Neuronal stem cell (in vitro differentiated cells): ENCODE measurements at regions not wholly inside any gene's neighbourhood (a gene's known extent, or its start where the extent isn't known, plus 50 kb on each side); places are given as distances from the start of the nearest gene placed in this dataset.

Experiments
- DNase-seq: peaks from one replicate; pipeline ENCODE4 v3.0.0-alpha.2; 2013; ENCODE audit warnings: low spot score
- H2AFZ ChIP-seq: one replicate; pipeline ENCODE4 v1.6.1; 2013; ENCODE audit warnings: mild to moderate bottlenecking, low read length, inconsistent platforms
- H2AK5ac ChIP-seq: 2 replicates; pipeline ENCODE4 v1.6.1; 2013; ENCODE audit warnings: low read depth, mild to moderate bottlenecking, inconsistent platforms, low read length, moderate library complexity, mixed read lengths
- H2BK120ac ChIP-seq: 2 replicates; pipeline ENCODE4 v1.6.1; 2013; ENCODE audit warnings: low read depth, mild to moderate bottlenecking, inconsistent platforms, low read length, moderate library complexity, mixed read lengths
- H2BK12ac ChIP-seq: one replicate; pipeline ENCODE4 v1.6.1; 2013; ENCODE audit warnings: low read length, inconsistent platforms
- H2BK15ac ChIP-seq: 2 replicates; pipeline ENCODE4 v1.6.1; 2013; ENCODE audit warnings: mild to moderate bottlenecking, low read length, inconsistent platforms, mixed read lengths
- H2BK5ac ChIP-seq: one replicate; pipeline ENCODE4 v1.6.1; 2013; ENCODE audit warnings: inconsistent platforms, mild to moderate bottlenecking, low read length, moderate library complexity
- H3K14ac ChIP-seq: one replicate; pipeline ENCODE4 v1.6.1; 2013; ENCODE audit warnings: low read length, inconsistent platforms
- H3K18ac ChIP-seq: 2 replicates; pipeline ENCODE4 v1.6.1; 2013; ENCODE audit warnings: low read length, inconsistent platforms
- H3K23ac ChIP-seq: 2 replicates; pipeline ENCODE4 v1.6.1; 2013; ENCODE audit warnings: low read depth, mild to moderate bottlenecking, mixed read lengths, low read length, inconsistent platforms; ENCODE audit not compliant: poor library complexity
- H3K27ac ChIP-seq: replicated peaks from 3 replicates; pipeline ENCODE4 v1.5.1; 2013; ENCODE audit warnings: low read length, inconsistent platforms
- H3K27me3 ChIP-seq, 3 experiments: 2 replicates each; pipeline ENCODE4 v1.6.1; 2013; ENCODE audit warnings: low read length in 3 of 3, mild to moderate bottlenecking in 2 of 3, inconsistent platforms in 1 of 3, low read depth in 1 of 3, mixed read lengths in 1 of 3, moderate library complexity in 1 of 3; ENCODE audit not compliant: control insufficient read depth in 3 of 3, insufficient read depth in 3 of 3
- H3K36me3 ChIP-seq, 2 donors: replicated peaks in 1 of 2; 2 replicates each; pipeline ENCODE4 v1.6.1; 2013; ENCODE audit warnings: low read length in 2 of 2; ENCODE audit not compliant: control insufficient read depth in 2 of 2, insufficient read depth in 2 of 2
- H3K4ac ChIP-seq: 2 replicates; pipeline ENCODE4 v1.6.1; 2013; ENCODE audit warnings: inconsistent platforms, mild to moderate bottlenecking, low read length, moderate library complexity
- H3K4me1 ChIP-seq, 2 donors: 1 replicate in 1 of 2; 2 replicates in 1 of 2; pipeline ENCODE4 v1.6.1; 2013; ENCODE audit warnings: low read length in 2 of 2, low read depth in 1 of 2; ENCODE audit not compliant: control insufficient read depth in 2 of 2, insufficient read depth in 1 of 2
- H3K4me2 ChIP-seq: one replicate; pipeline ENCODE4 v1.6.1; 2013; ENCODE audit warnings: mild to moderate bottlenecking, low read length, inconsistent platforms; ENCODE audit not compliant: insufficient read depth, poor library complexity, severe bottlenecking
- H3K4me3 ChIP-seq, 2 donors: 2 replicates each; pipeline ENCODE4 v1.5.1; 2013; ENCODE audit warnings: low read length in 2 of 2, mild to moderate bottlenecking in 2 of 2, inconsistent platforms in 1 of 2, moderate library complexity in 1 of 2
- H3K79me1 ChIP-seq: one replicate; pipeline ENCODE4 v1.6.1; 2013; ENCODE audit warnings: low read depth, mild to moderate bottlenecking, inconsistent platforms, low read length, moderate library complexity
- H3K9ac ChIP-seq: one replicate; pipeline ENCODE4 v1.6.1; 2013; ENCODE audit warnings: mild to moderate bottlenecking, low read depth, low read length, inconsistent platforms; ENCODE audit not compliant: poor library complexity
- H3K9me3 ChIP-seq, 2 donors: replicated peaks in 1 of 2; 2 replicates each; pipeline versions ENCODE3 to v1.6.1; 2013; ENCODE audit warnings: low read length in 2 of 2, mild to moderate bottlenecking in 2 of 2, inconsistent platforms in 1 of 2, low read depth in 1 of 2, mixed read lengths in 1 of 2, moderate library complexity in 1 of 2; ENCODE audit not compliant: control insufficient read depth in 2 of 2, insufficient read depth in 1 of 2
- H4K8ac ChIP-seq: one replicate; pipeline ENCODE4 v1.6.1; 2013; ENCODE audit warnings: low read depth, mild to moderate bottlenecking, inconsistent platforms, low read length, moderate library complexity
- H4K91ac ChIP-seq: one replicate; pipeline ENCODE4 v1.6.1; 2013; ENCODE audit warnings: low read length, low read depth, mild to moderate bottlenecking, inconsistent platforms; ENCODE audit not compliant: poor library complexity
- WGBS, 2 donors: extraction: QIAGEN DNeasy Blood & Tissue Kit; methylation state at CpG; one replicate each; pipeline ENCODE4 v1.1.7; 2013; ENCODE audit warnings: missing lambda C conversion rate in 2 of 2, mixed read lengths in 1 of 2; ENCODE audit not compliant: insufficient read length in 2 of 2, insufficient replicate concordance in 1 of 2; ENCODE audit errors: extremely low coverage in 2 of 2; 5-methylcytosine and 5-hydroxymethylcytosine counted together

DNA sequence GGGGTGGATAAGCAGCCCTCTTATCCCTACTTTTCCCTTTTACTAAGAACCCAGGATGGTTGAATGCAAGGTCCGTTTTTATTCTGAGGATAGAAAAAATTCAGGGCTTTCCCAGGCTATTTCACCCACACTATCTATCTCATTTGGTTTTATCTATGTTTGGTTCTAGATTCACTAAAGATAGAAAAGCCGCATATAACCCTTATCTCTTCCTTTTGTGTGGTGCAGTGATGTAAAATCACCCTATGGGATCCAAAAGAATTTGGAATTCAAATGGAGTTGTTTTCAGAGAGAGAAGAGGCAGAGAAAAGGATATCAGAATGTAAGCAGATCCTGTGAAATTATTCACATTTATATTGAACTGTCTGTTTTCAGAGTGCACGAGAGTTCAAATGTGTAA lies 236.3 kb upstream of the RFX3 start:
- no CpG with 5 or more reads among the region's 3 CpGs for WGBS, 2 donors
- Histone ChIP-seq H2AFZ (no peak overlapping the region), H2AK5ac (no peak overlapping the region), H3K79me1 (no peaks in the 10 kb centered on the region), H3K14ac (no peak overlapping the region), H3K4ac (no peak overlapping the region), H3K18ac (no peak overlapping the region), H4K8ac (no peak overlapping the region), H3K4me2 (no peak overlapping the region), H3K4me3 (no peak overlapping the region), H3K4me1 (peaks cover 5% of the 10 kb centered on the region in 2 donors), H3K27me3 (no peaks in the 10 kb centered on the region), H3K23ac (no peak overlapping the region), H2BK5ac (no peak overlapping the region), H2BK120ac (no peak overlapping the region), H2BK12ac (no peak overlapping the region), H3K27ac (no peak overlapping the region), H3K9ac (no peak overlapping the region), H2BK15ac (no peak overlapping the region), H3K9me3 (peaks cover 0 to 9% of the 10 kb centered on the region in 2 donors), H4K91ac (no peak overlapping the region), H3K36me3 (no peaks in the 10 kb centered on the region)
- no peak for DNase-seq

GRCh38 chr9:3760031-3760430 lies 234.2 kb upstream of the RFX3 start:
- no peak overlapping the region for H3K4me2 ChIP-seq
- H2BK120ac ChIP-seq: no peak overlapping the region
- no peak overlapping the region for H3K18ac ChIP-seq
- no peak overlapping the region for H3K14ac ChIP-seq
- no peaks in the 10 kb centered on the region for H3K36me3 ChIP-seq
- no peak overlapping the region for H2AK5ac ChIP-seq
- H3K79me1 ChIP-seq: no peaks in the 10 kb centered on the region
- H3K9ac ChIP-seq: no peak overlapping the region
- no peak overlapping the region for H4K91ac ChIP-seq
- H3K4me3 ChIP-seq: no peak overlapping the region
- H2AFZ ChIP-seq: peak overlapping the region; percentile 65
- H3K4me1 ChIP-seq: peaks cover 3 to 5% of the 10 kb centered on the region in 2 donors
- H3K9me3 ChIP-seq: peaks cover 0 to 9% of the 10 kb centered on the region in 2 donors
- H4K8ac ChIP-seq: no peak overlapping the region
- H2BK15ac ChIP-seq: no peak overlapping the region
- no peak overlapping the region for H3K23ac ChIP-seq
- H3K4ac ChIP-seq: no peak overlapping the region
- no peaks in the 10 kb centered on the region for H3K27me3 ChIP-seq
- DNase-seq: peak; percentile 21
- no peak overlapping the region for H2BK5ac ChIP-seq
- H3K27ac ChIP-seq: peak overlapping the region; percentile 50
- no CpG with 5 or more reads among the region's 4 CpGs for WGBS, 2 donors
- no peak overlapping the region for H2BK12ac ChIP-seq

DNA sequence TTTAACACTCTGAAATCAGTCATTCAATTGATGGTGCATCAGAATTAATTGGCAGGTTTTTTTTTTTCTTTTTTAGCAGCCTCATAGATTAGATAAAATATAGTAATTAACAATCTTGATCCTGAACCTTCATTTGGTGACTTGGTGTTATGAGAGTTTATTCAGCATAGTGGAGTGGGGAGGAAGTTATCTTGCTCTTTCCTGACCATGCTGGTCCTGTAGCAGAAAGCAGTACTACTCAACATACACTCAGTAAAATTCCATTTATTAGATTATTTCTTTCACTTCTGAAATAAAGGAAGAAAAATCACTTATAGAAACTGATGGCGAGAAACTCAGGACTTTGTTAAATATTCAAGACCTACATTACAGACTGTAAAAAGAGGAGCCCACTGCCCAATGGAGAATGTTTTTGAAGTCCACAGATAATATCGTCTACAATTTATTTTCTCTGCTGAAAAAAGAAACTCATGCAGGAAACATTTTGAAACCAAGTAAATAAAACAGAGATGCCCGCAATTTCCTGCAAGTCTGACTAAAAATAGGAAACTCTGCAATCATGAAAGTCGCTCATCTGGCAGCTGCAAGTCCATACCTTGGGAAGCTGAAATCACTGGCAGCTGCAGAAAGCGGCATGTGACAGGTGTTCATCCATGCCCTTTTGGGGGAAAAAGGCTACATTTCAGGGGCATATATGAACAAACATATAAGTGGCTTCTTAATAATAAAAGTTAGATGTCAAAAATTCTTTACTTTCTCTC lies 233.2 kb upstream of the RFX3 start:
- no peak overlapping the region for H2BK12ac ChIP-seq
- no peak for DNase-seq

GRCh38 chr9:3756071-3756470 lies 230.3 kb upstream of the RFX3 start:
- Histone ChIP-seq H3K27me3 (no peaks in the 10 kb centered on the region), H2BK12ac (no peak overlapping the region), H3K18ac (no peak overlapping the region), H3K4me1 (peaks cover 3 to 10% of the 10 kb centered on the region in 2 donors), H2AK5ac (no peak overlapping the region), H3K9ac (no peak overlapping the region), H2BK5ac (no peak overlapping the region), H4K91ac (no peak overlapping the region), H2BK15ac (no peak overlapping the region), H3K14ac (no peak overlapping the region), H3K36me3 (no peaks in the 10 kb centered on the region), H3K4ac (no peak overlapping the region), H4K8ac (no peak overlapping the region), H2AFZ (no peak overlapping the region), H3K79me1 (no peaks in the 10 kb centered on the region), H3K4me2 (no peak overlapping the region), H3K9me3 (no peaks in the 10 kb centered on the region), H2BK120ac (no peak overlapping the region), H3K4me3 (no peak overlapping the region), H3K27ac (no peak overlapping the region), H3K23ac (no peak overlapping the region)
- WGBS, 2 donors: no CpG with 5 or more reads among the region's 3 CpGs
- no peak for DNase-seq

More for the DNA sequence above, 233.2 kb upstream of the RFX3 start:
- Histone ChIP-seq H3K4me1 (peaks cover 3 to 5% of the 10 kb centered on the region in 2 donors), H3K23ac (no peak overlapping the region), H3K27ac (no peak overlapping the region), H3K9ac (no peak overlapping the region), H3K4me2 (no peak overlapping the region), H3K4me3 (no peak overlapping the region), H3K79me1 (no peaks in the 10 kb centered on the region), H3K9me3 (peaks cover 0 to 9% of the 10 kb centered on the region in 2 donors), H4K91ac (no peak overlapping the region), H3K36me3 (no peaks in the 10 kb centered on the region), H2BK120ac (no peak overlapping the region), H2AK5ac (no peak overlapping the region), H3K18ac (no peak overlapping the region), H2AFZ (no peak overlapping the region), H3K4ac (no peak overlapping the region), H2BK15ac (no peak overlapping the region), H4K8ac (no peak overlapping the region), H3K27me3 (no peaks in the 10 kb centered on the region), H2BK5ac (no peak overlapping the region), H3K14ac (no peak overlapping the region)
- WGBS, 2 donors: no CpG with 5 or more reads among the region's 5 CpGs
